Prostate gland (tissue), 2 donors: ENCODE measurements at regions not wholly inside any gene's neighbourhood (a gene's known extent, or its start where the extent isn't known, plus 50 kb on each side); places are given as distances from the start of the nearest gene placed in this dataset.

ENCODE experiments used
- POLR2A ChIP-seq: fragments of 450-650 bp; IDR thresholded peaks from one replicate; pipeline ENCODE4 v1.6.1; 2016; ENCODE audit warnings: antibody characterized with exemption, mild to moderate bottlenecking
- TF ChIP-seq, protein P1 (sequence below), 4 experiments: fragments of 200-600 bp in 2 of 4; fragments of 450-650 bp in 2 of 4; sonication (generic) in 2 of 4; IDR thresholded peaks; 1 replicate in 3 of 4; 2 replicates in 1 of 4; pipeline ENCODE4 v1.5.1; 2016 to 2019; ENCODE audit warnings: antibody characterized with exemption in 4 of 4, mild to moderate bottlenecking in 2 of 4, moderate library complexity in 2 of 4

DNA sequence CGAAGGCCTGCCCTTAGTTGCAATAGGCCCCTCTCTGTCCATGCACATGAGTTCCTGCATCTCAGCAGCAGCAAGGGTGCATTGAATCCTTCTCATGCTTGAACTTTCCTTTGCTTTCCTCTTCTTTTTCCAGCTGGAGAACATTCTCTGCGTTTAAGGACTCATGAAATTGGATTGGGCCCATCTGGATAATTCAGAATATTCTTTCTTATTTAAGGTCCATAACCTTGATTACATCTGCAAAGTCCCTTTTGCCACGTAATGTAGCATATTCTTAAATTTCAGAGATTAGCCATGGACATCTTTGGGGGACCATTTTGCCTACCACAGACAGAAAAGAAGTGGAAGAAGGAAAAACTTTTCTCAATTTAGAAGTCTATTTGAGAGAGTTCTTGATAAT, 159.7 kb upstream of the C21orf91 start:
- TF ChIP-seq, protein P1, sequence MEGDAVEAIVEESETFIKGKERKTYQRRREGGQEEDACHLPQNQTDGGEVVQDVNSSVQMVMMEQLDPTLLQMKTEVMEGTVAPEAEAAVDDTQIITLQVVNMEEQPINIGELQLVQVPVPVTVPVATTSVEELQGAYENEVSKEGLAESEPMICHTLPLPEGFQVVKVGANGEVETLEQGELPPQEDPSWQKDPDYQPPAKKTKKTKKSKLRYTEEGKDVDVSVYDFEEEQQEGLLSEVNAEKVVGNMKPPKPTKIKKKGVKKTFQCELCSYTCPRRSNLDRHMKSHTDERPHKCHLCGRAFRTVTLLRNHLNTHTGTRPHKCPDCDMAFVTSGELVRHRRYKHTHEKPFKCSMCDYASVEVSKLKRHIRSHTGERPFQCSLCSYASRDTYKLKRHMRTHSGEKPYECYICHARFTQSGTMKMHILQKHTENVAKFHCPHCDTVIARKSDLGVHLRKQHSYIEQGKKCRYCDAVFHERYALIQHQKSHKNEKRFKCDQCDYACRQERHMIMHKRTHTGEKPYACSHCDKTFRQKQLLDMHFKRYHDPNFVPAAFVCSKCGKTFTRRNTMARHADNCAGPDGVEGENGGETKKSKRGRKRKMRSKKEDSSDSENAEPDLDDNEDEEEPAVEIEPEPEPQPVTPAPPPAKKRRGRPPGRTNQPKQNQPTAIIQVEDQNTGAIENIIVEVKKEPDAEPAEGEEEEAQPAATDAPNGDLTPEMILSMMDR (IDR thresholded peaks at IDR 0.05) = no peak
- no peak for TF ChIP-seq POLR2A
